Gastroesophageal sphincter (tissue), 4 donors: ENCODE measurements at regions not wholly inside any gene's neighbourhood (a gene's known extent, or its start where the extent isn't known, plus 50 kb on each side); places are given as distances from the start of the nearest gene placed in this dataset.

Source experiments
- ATAC-seq: fragments of 150-250 bp; one replicate; pipeline ENCODE4 v1.9.1; 2016; ENCODE audit warnings: mild to moderate bottlenecking, moderate library complexity
- H3K27ac ChIP-seq, 4 donors: fragments of 200-600 bp; sonication (generic) in 3 of 4; 1 replicate in 3 of 4; 2 replicates in 1 of 4; pipeline ENCODE4 v1.5.1; 2016 to 2019
- H3K27me3 ChIP-seq: fragments of 200-600 bp; sonication (generic); one replicate; pipeline ENCODE4 v1.5.1; 2019
- H3K36me3 ChIP-seq, 2 donors: fragments of 200-600 bp; sonication (generic); one replicate each; pipeline ENCODE4 v1.5.1; 2019; ENCODE audit warnings: control low read depth in 1 of 2
- H3K4me1 ChIP-seq, 3 donors: fragments of 200-600 bp; sonication (generic); 1 replicate in 2 of 3; 2 replicates in 1 of 3; pipeline ENCODE4 v1.5.1; 2016 to 2019; ENCODE audit warnings: control low read depth in 2 of 3
- H3K4me3 ChIP-seq, 2 donors: fragments of 200-600 bp; sonication (generic); one replicate each; pipeline ENCODE4 v1.5.1; 2019; ENCODE audit warnings: mild to moderate bottlenecking in 1 of 2, moderate library complexity in 1 of 2
- H3K9me3 ChIP-seq, 3 donors: fragments of 200-600 bp; sonication (generic); one replicate each; pipeline ENCODE4 v1.5.1; 2017 to 2019; ENCODE audit warnings: control low read depth in 2 of 3
- CTCF ChIP-seq, 4 experiments: fragments of 200-600 bp in 2 of 4; fragments of 450-650 bp in 2 of 4; sonication (generic) in 1 of 4; IDR thresholded peaks; one replicate each; pipeline ENCODE4 v1.5.1; 2017 to 2019; ENCODE audit warnings: antibody characterized with exemption in 4 of 4, mild to moderate bottlenecking in 2 of 4, moderate library complexity in 2 of 4
- EP300 ChIP-seq: sonication (generic); formaldehyde crosslinking; IDR thresholded peaks from one replicate; pipeline ENCODE4 v1.6.1; 2017; ENCODE audit warnings: antibody characterized with exemption, mild to moderate bottlenecking
- POLR2A ChIP-seq, 2 donors: fragments of 450-650 bp; IDR thresholded peaks; one replicate each; pipeline ENCODE4 v1.6.1; 2017; ENCODE audit warnings: antibody characterized with exemption in 2 of 2, mild to moderate bottlenecking in 2 of 2, moderate library complexity in 1 of 2
- POLR2AphosphoS5 ChIP-seq: sonication (generic); formaldehyde crosslinking; IDR thresholded peaks from one replicate; pipeline ENCODE4 v1.6.1; 2017; ENCODE audit warnings: antibody characterized with exemption
- WGBS, 2 donors: methylation state at CpG; one replicate each; pipeline ENCODE4 v1.1.5; 2018; ENCODE audit warnings: low coverage in 1 of 2; 5-methylcytosine and 5-hydroxymethylcytosine counted together

DNA sequence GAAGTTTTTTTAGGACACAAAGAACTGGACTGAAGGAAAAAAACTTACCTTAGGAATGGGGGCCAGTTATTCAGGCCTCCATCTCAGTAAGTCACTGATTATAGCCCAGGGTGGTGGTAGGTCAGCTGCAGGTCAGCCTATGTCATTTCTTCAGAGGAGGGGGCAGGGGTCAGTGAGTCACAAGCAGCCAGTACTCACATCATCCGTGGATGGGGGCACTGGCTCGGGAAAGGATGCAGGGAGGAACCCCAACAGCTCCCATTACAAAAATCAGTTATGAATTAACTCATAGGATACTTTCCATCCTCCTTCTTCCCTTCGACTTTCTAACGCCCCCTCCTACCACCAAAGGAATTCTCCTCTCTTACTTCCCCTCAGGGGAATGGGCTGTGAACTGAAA, 578.3 kb downstream of the PDCD6IP start:
- no peaks in the 10 kb centered on the region for H3K36me3 ChIP-seq
- ATAC-seq, result no peak
- H3K9me3 ChIP-seq, result no peaks in the 10 kb centered on the region
- 40 to 80% methylated on average over 1 to 4 of the region's 4 CpGs for WGBS, 2 donors
- H3K4me1 ChIP-seq, result no peaks in the 10 kb centered on the region
- TF ChIP-seq POLR2A (IDR thresholded peaks at IDR 0.05), result no peak
- no peak for TF ChIP-seq POLR2AphosphoS5
- TF ChIP-seq EP300, result no peak
- TF ChIP-seq CTCF (IDR thresholded peaks at IDR 0.05), result no peak
- H3K27ac ChIP-seq, result no peak overlapping the region
- H3K27me3 ChIP-seq, result no peaks in the 10 kb centered on the region
- no peak overlapping the region for H3K4me3 ChIP-seq

DNA sequence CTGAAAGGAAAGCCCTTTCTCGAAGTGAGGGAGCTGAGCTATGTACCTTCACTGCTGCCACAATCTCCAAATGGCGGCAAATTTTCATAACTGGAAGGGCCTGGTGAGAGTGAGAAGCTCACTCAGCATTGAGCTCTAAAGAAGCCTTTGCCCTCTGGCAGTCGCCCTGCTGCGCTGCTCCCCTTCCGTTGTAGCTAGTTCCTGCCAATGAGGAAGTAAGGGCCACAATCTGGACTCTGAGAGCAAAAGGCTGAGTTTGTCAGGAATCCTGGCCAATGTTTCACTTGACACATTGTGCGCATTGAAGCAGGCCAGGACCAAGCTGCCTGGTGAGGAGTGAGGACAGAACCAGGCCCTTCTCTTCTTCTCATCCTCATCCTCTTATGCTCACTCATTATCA, 579.5 kb downstream of the PDCD6IP start:
- Histone ChIP-seq H3K27me3 (no peaks in the 10 kb centered on the region), H3K4me1 (no peaks in the 10 kb centered on the region), H3K27ac (no peak overlapping the region), H3K36me3 (no peaks in the 10 kb centered on the region), H3K9me3 (no peaks in the 10 kb centered on the region), H3K4me3 (no peak overlapping the region)
- no peak for ATAC-seq
- WGBS, 2 donors, result 47 to 100% methylated on average over 1 to 2 of the region's 6 CpGs
- TF ChIP-seq EP300 (no peak), POLR2A (IDR thresholded peaks at IDR 0.05) (no peak), CTCF (IDR thresholded peaks at IDR 0.05) (no peak), POLR2AphosphoS5 (no peak)

DNA sequence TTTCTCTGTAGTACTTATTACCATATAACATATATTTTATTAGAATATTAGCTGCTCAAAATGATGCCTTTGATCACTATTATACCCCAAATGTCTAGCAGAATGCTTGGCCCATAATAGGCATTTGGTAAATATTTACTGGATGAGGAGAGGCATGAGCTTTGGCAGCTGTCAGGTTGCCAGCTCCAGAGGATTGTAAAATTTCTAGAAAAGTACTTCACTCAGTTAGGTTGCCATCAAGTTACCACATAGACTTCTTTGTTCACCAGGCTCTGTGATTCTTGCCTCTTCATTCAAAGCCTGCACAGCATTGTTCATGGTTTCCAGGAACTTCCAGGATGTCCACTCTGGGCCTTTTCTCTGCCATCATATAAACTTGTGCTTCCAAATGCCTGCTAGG, 582.8 kb downstream of the PDCD6IP start:
- TF ChIP-seq POLR2A (IDR thresholded peaks at IDR 0.05), result no peak
- no peak for TF ChIP-seq POLR2AphosphoS5
- no peaks in the 10 kb centered on the region for H3K9me3 ChIP-seq
- no peak overlapping the region for H3K4me3 ChIP-seq
- H3K27me3 ChIP-seq, result no peaks in the 10 kb centered on the region
- H3K36me3 ChIP-seq, result no peaks in the 10 kb centered on the region
- H3K27ac ChIP-seq, result no peak overlapping the region
- no peak for ATAC-seq
- no peaks in the 10 kb centered on the region for H3K4me1 ChIP-seq

- no peak overlapping the region for H3K27ac ChIP-seq
- no peaks in the 10 kb centered on the region for H3K36me3 ChIP-seq
- ATAC-seq, result no peak
- no peak overlapping the region for H3K4me3 ChIP-seq
- no peaks in the 10 kb centered on the region for H3K9me3 ChIP-seq
- TF ChIP-seq CTCF (IDR thresholded peaks at IDR 0.05), result no peak
- TF ChIP-seq POLR2AphosphoS5, result no peak
- no peak for TF ChIP-seq POLR2A (IDR thresholded peaks at IDR 0.05)
- TF ChIP-seq EP300, result no peak
- H3K27me3 ChIP-seq, result no peaks in the 10 kb centered on the region
- WGBS, 2 donors, result 63 to 78% methylated on average over 3 of the region's 3 CpGs
- H3K4me1 ChIP-seq, result peaks cover 0 to 4% (median 0%) of the 10 kb centered on the region in 3 donors
Observed at GRCh38 chr3:34382859-34383258, 584.4 kb downstream of the PDCD6IP start.

DNA sequence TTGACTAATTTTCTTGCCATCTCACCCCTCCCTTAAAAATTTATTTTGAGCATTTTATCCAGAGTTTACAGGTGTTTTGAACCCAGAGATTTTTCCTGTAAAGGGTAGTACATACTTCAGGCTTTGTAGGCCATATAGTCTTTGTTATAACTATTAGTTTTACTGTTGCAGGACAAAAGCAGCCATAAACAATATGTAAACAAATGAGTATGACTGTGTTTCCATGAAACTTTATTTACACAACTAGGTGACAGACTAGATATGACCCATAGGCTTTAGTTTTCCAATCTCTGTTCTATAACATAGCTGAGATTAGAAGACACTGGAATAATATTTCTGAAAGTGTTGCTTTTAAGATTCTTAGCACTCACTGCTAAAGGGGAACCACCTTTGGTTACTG, 587.9 kb downstream of the PDCD6IP start:
- Histone ChIP-seq H3K4me3 (no peak overlapping the region), H3K9me3 (no peaks in the 10 kb centered on the region), H3K27me3 (no peaks in the 10 kb centered on the region), H3K4me1 (peaks cover 0 to 5% (median 0%) of the 10 kb centered on the region in 3 donors), H3K27ac (no peak overlapping the region), H3K36me3 (no peaks in the 10 kb centered on the region)
- TF ChIP-seq EP300, result no peak
- no peak for TF ChIP-seq POLR2AphosphoS5
- TF ChIP-seq POLR2A (IDR thresholded peaks at IDR 0.05), result no peak
- no peak for TF ChIP-seq CTCF (IDR thresholded peaks at IDR 0.05)
- ATAC-seq, result no peak
